ENCODE measurements at regions not wholly inside any gene's neighbourhood (a gene's known extent, or its start where the extent isn't known, plus 50 kb on each side); places are given as distances from the start of the nearest gene placed in this dataset.
A peak's percentile ranks its signal among the peaks of the same experiment; 100 is the strongest.

DNA sequence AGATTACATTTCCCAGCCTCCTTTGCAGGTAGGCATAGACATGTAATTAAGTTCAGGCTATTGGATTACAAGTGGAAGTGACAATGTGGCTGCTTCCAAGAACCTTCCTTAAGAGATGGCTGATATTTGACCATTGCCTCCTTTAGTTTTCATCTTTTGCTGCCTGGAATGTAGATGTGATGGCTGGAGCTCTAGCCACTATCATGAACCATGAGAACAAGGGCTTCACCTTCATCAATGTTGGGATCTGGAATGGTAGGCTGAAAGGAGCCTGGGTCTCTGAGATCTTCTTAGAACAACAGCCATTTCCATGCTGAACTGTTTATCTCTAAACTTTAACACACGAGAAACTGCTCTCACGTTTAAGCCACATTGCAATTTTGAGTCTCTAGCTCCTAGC is 158.7 kb upstream of the ATP6AP2 start:
- no peak for FAIRE-seq

DNA sequence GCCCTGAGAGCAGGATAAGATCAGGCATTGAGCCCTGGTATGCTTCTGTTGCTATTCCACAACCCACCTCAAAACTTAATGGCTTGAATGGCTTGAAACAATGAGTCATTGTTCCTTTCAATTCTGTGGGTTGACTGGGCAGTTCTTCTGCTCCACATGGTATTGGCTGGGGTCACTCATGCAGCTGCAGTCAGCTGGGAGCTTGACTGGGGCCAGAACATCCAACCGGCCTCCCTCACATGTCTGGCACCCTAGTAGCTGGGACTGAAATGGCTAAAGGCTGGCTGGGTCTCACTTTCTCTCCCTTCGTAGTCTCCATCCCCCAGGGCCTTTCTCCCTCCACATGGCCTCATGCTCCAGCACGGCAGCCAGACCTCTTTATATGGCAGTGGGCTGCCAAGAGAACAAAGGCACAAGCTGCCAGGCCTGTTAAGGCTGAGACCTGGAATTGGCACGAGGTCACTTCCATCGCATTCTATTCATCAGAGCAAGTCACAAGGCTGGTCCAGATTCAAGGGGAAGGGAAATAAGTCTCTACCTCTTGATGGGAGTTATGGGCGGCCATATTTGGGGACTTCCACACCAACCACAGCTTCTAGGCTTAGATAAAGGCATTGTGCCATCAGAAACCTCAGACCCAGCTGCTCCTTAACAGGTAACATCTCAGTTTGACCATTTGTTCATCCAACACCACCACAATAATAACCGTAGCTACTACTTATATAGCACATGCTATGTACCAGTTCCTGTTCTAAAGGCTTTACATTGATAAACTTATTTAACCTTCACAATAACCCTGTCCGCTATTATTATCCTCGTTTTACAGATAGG is 159.7 kb upstream of the ATP6AP2 start:
- no peak overlapping the region for H3K9ac ChIP-seq (ENCODE audit: low read length in 3 of 3)
- H3K27me3 ChIP-seq (ENCODE audit: control insufficient read depth, insufficient read depth, low read length) = no peaks in the 10 kb centered on the region
- no peak for FAIRE-seq
- no peak for TF ChIP-seq CTCF (IDR thresholded peaks at IDR 0.05; ENCODE audit: borderline replicate concordance, extremely low read depth, insufficient read depth)
- H3K36me3 ChIP-seq (ENCODE audit: control insufficient read depth in 2 of 3, insufficient read depth in 3 of 3, low read length in 3 of 3) = no peaks in the 10 kb centered on the region
- no peaks in the 10 kb centered on the region for H3K9me3 ChIP-seq (ENCODE audit: control insufficient read depth in 2 of 3, insufficient read depth in 1 of 3, low read length in 3 of 3)
- H3K4me1 ChIP-seq (ENCODE audit: control insufficient read depth in 2 of 3, insufficient read depth in 2 of 3, low read depth in 1 of 3, low read length in 3 of 3) = no peaks in the 10 kb centered on the region
- peak in 3 of 5 donors; percentile 34 to 46 (median 45) for DNase-seq
- H3K27ac ChIP-seq (ENCODE audit: low read depth in 2 of 2, low read length in 2 of 2) = no peak overlapping the region
- intact Hi-C loops (cut with DNase I) = no loop called here
- no peak overlapping the region for H3K4me3 ChIP-seq (ENCODE audit: low read length in 3 of 3)

More for the DNA sequence above, 158.7 kb upstream of the ATP6AP2 start:
- intact Hi-C loops (cut with DNase I) = no loop called here
- no peaks in the 10 kb centered on the region for H3K4me1 ChIP-seq (ENCODE audit: control insufficient read depth in 2 of 3, insufficient read depth in 2 of 3, low read depth in 1 of 3, low read length in 3 of 3)
- no peak overlapping the region for H3K4me3 ChIP-seq (ENCODE audit: low read length in 3 of 3)
- no peaks in the 10 kb centered on the region for H3K36me3 ChIP-seq (ENCODE audit: control insufficient read depth in 2 of 3, insufficient read depth in 3 of 3, low read length in 3 of 3)
- no peak for DNase-seq
- no peaks in the 10 kb centered on the region for H3K27me3 ChIP-seq (ENCODE audit: control insufficient read depth, insufficient read depth, low read length)
- no peak overlapping the region for H3K27ac ChIP-seq (ENCODE audit: low read depth in 2 of 2, low read length in 2 of 2)
- no peaks in the 10 kb centered on the region for H3K9me3 ChIP-seq (ENCODE audit: control insufficient read depth in 2 of 3, insufficient read depth in 1 of 3, low read length in 3 of 3)
- no peak overlapping the region for H3K9ac ChIP-seq (ENCODE audit: low read length in 3 of 3)
- no peak for TF ChIP-seq CTCF (IDR thresholded peaks at IDR 0.05; ENCODE audit: borderline replicate concordance, extremely low read depth, insufficient read depth)

GRCh38 chrX:40418813-40419195 is 162.0 kb upstream of the ATP6AP2 start:
- FAIRE-seq (no peak), DNase-seq (no peak)
- no peaks in the 10 kb centered on the region for H3K27me3 ChIP-seq (ENCODE audit: control insufficient read depth, insufficient read depth, low read length)
- H3K36me3 ChIP-seq (ENCODE audit: control insufficient read depth in 2 of 3, insufficient read depth in 3 of 3, low read length in 3 of 3) = no peaks in the 10 kb centered on the region
- no peaks in the 10 kb centered on the region for H3K4me1 ChIP-seq (ENCODE audit: control insufficient read depth in 2 of 3, insufficient read depth in 2 of 3, low read depth in 1 of 3, low read length in 3 of 3)
- no peak for TF ChIP-seq CTCF (IDR thresholded peaks at IDR 0.05; ENCODE audit: borderline replicate concordance, extremely low read depth, insufficient read depth)
- no peak overlapping the region for H3K9ac ChIP-seq (ENCODE audit: low read length in 3 of 3)
- H3K4me3 ChIP-seq (ENCODE audit: low read length in 3 of 3) = no peak overlapping the region
- intact Hi-C loops (cut with DNase I) = no loop called here
- no peaks in the 10 kb centered on the region for H3K9me3 ChIP-seq (ENCODE audit: control insufficient read depth in 2 of 3, insufficient read depth in 1 of 3, low read length in 3 of 3)
- H3K27ac ChIP-seq (ENCODE audit: low read depth in 2 of 2, low read length in 2 of 2) = no peak overlapping the region

Data from kidney (tissue), 13 donors.